ENCODE measurements at regions not wholly inside any gene's neighbourhood (a gene's known extent, or its start where the extent isn't known, plus 50 kb on each side); places are given as distances from the start of the nearest gene placed in this dataset.

- Histone ChIP-seq H3K9me2 (ENCODE audit: insufficient read depth) (no peaks in the 10 kb centered on the region), H3F3A (replicated peaks; ENCODE audit: low read depth) (no peaks in the 10 kb centered on the region), H3K27me3 (ENCODE audit: insufficient read depth) (no peaks in the 10 kb centered on the region), H3K36me3 (ENCODE audit: insufficient read depth) (no peaks in the 10 kb centered on the region), H3K4me2 (no peak overlapping the region), H3K27ac (ENCODE audit: low read depth) (no peak overlapping the region), H4K20me1 (replicated peaks; ENCODE audit: insufficient read depth) (no peaks in the 10 kb centered on the region), H3K79me2 (replicated peaks; ENCODE audit: insufficient read depth) (no peaks in the 10 kb centered on the region), H2AFZ (peak overlapping the region; percentile 44), H3K4me1 (ENCODE audit: insufficient read depth) (no peaks in the 10 kb centered on the region), H3K4me3 (no peak overlapping the region)
- Mint-ChIP-seq H3K4me1 (peaks cover 8% of the 10 kb centered on the region; the same call in 2 of the 3 replicates), H3K9me3 (no peaks in the 10 kb centered on the region), H3K36me3 (ENCODE audit: low read depth) (no peaks in the 10 kb centered on the region), H3K27me3 (ENCODE audit: insufficient read depth, low read depth, poor library complexity) (no peaks in the 10 kb centered on the region), H3K27ac (no peak overlapping the region), H3K4me3 (no peak overlapping the region)
- ATAC-seq (no peak), DNase-seq (ENCODE audit: low spot score) (peak; percentile 5)
- TF ChIP-seq, protein P1, sequence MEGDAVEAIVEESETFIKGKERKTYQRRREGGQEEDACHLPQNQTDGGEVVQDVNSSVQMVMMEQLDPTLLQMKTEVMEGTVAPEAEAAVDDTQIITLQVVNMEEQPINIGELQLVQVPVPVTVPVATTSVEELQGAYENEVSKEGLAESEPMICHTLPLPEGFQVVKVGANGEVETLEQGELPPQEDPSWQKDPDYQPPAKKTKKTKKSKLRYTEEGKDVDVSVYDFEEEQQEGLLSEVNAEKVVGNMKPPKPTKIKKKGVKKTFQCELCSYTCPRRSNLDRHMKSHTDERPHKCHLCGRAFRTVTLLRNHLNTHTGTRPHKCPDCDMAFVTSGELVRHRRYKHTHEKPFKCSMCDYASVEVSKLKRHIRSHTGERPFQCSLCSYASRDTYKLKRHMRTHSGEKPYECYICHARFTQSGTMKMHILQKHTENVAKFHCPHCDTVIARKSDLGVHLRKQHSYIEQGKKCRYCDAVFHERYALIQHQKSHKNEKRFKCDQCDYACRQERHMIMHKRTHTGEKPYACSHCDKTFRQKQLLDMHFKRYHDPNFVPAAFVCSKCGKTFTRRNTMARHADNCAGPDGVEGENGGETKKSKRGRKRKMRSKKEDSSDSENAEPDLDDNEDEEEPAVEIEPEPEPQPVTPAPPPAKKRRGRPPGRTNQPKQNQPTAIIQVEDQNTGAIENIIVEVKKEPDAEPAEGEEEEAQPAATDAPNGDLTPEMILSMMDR (conservative IDR thresholded peaks at IDR 0.05; ENCODE audit: low read depth in 2 of 2), result no peak
- TF ChIP-seq EZH2 (IDR thresholded peaks at IDR 0.05; ENCODE audit: low read depth, unreplicated experiment), result no peak
- TF ChIP-seq NANOG (IDR thresholded peaks at IDR 0.05; ENCODE audit: borderline replicate concordance), result no peak
- TF ChIP-seq, protein P2, sequence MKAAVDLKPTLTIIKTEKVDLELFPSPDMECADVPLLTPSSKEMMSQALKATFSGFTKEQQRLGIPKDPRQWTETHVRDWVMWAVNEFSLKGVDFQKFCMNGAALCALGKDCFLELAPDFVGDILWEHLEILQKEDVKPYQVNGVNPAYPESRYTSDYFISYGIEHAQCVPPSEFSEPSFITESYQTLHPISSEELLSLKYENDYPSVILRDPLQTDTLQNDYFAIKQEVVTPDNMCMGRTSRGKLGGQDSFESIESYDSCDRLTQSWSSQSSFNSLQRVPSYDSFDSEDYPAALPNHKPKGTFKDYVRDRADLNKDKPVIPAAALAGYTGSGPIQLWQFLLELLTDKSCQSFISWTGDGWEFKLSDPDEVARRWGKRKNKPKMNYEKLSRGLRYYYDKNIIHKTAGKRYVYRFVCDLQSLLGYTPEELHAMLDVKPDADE (IDR thresholded peaks at IDR 0.05), result no peak
- TF ChIP-seq ZNF462 (CRISPR knock-in tag; IDR thresholded peaks at IDR 0.05), result no peak
- no peak for TF ChIP-seq POLR2AphosphoS5 (IDR thresholded peaks at IDR 0.05; ENCODE audit: low read depth)
- TF ChIP-seq ZNF114 (CRISPR knock-in tag; IDR thresholded peaks at IDR 0.05), result no peak
- no peak for TF ChIP-seq REST (IDR thresholded peaks at IDR 0.05; ENCODE audit: unreplicated experiment)
- no peak for TF ChIP-seq EZH2phosphoT487 (IDR thresholded peaks at IDR 0.05; ENCODE audit: unreplicated experiment)
- no peak for TF ChIP-seq CREB1 (CRISPR knock-in tag; IDR thresholded peaks at IDR 0.05; ENCODE audit: low read depth)
- TF ChIP-seq ZNF331 (CRISPR knock-in tag; IDR thresholded peaks at IDR 0.05; ENCODE audit: low read depth), result no peak
- no peak for TF ChIP-seq STAT1 (IDR thresholded peaks at IDR 0.05; ENCODE audit: unreplicated experiment)
- TF ChIP-seq JUNB (IDR thresholded peaks at IDR 0.05; ENCODE audit: unreplicated experiment), result no peak
Observed at GRCh38 chr5:92676215-92677165, 904.5 kb downstream of the NR2F1-AS1 start.

Data from GM23338 (cell line).